Ishikawa (cell line): ENCODE measurements at regions not wholly inside any gene's neighbourhood (a gene's known extent, or its start where the extent isn't known, plus 50 kb on each side); places are given as distances from the start of the nearest gene placed in this dataset.

ENCODE experiments used
- CEBPB ChIP-seq: IDR thresholded peaks from 2 replicates; pipeline ENCODE4 v1.6.1; 2012
- CREB1 ChIP-seq: IDR thresholded peaks from 2 replicates; pipeline ENCODE4 v1.6.1; 2012; ENCODE audit warnings: low read depth
- EGR1 ChIP-seq: IDR thresholded peaks from 2 replicates; pipeline ENCODE4 v1.6.1; 2012
- EP300 ChIP-seq: IDR thresholded peaks from 2 replicates; pipeline ENCODE4 v1.6.1; 2012; ENCODE audit warnings: borderline replicate concordance
- FOXM1 ChIP-seq: IDR thresholded peaks from 2 replicates; pipeline ENCODE4 v1.6.1; 2012; ENCODE audit warnings: low read depth, borderline replicate concordance
- MAX ChIP-seq: IDR thresholded peaks from 2 replicates; pipeline ENCODE4 v1.6.1; 2012
- NFIC ChIP-seq: IDR thresholded peaks from 2 replicates; pipeline ENCODE4 v1.6.1; 2012
- RAD21 ChIP-seq: IDR thresholded peaks from 2 replicates; pipeline ENCODE4 v1.6.1; 2012; ENCODE audit warnings: low read depth
- REST ChIP-seq: IDR thresholded peaks from 2 replicates; pipeline ENCODE4 v1.6.1; 2012; ENCODE audit warnings: low read depth, mild to moderate bottlenecking
- TAF1 ChIP-seq: IDR thresholded peaks from 2 replicates; pipeline ENCODE4 v1.6.1; 2012; ENCODE audit warnings: low read depth, mild to moderate bottlenecking
- TEAD4 ChIP-seq: IDR thresholded peaks from 2 replicates; pipeline ENCODE4 v1.6.1; 2012
- USF1 ChIP-seq: IDR thresholded peaks from 2 replicates; pipeline ENCODE4 v1.6.1; 2012
- YY1 ChIP-seq: IDR thresholded peaks from 2 replicates; pipeline ENCODE4 v1.6.1; 2012; ENCODE audit warnings: low read depth
- ZBTB7A ChIP-seq: IDR thresholded peaks from 2 replicates; pipeline ENCODE4 v1.6.1; 2012; ENCODE audit warnings: low read depth

GRCh38 chr18:40431071-40431985 lies 1523.7 kb upstream of the PIK3C3 start:
- TF ChIP-seq EP300 = no peak
- TF ChIP-seq CREB1 = no peak
- no peak for TF ChIP-seq MAX
- TF ChIP-seq CEBPB = no peak
- no peak for TF ChIP-seq RAD21
- no peak for TF ChIP-seq FOXM1
- no peak for TF ChIP-seq YY1
- TF ChIP-seq TAF1 = no peak
- no peak for TF ChIP-seq TEAD4
- no peak for TF ChIP-seq USF1
- no peak for TF ChIP-seq NFIC
- TF ChIP-seq EGR1 = no peak
- no peak for TF ChIP-seq REST
- no peak for TF ChIP-seq ZBTB7A
